Mucosa of descending colon (tissue), 3 donors: ENCODE measurements at regions not wholly inside any gene's neighbourhood (a gene's known extent, or its start where the extent isn't known, plus 50 kb on each side); places are given as distances from the start of the nearest gene placed in this dataset.

Experiments used
- ATAC-seq: fragments of 200-7000 bp; cut with Tn5 transposase; one replicate; pipeline ENCODE4 v1.9.1; 2020; ENCODE audit warnings: mild to moderate bottlenecking, moderate library complexity
- DNase-seq, 3 donors: peaks; one replicate each; pipeline ENCODE4 v3.0.0-alpha.2; 2020
- H3K36me3 ChIP-seq: fragments of 200-600 bp; one replicate; pipeline ENCODE4 v1.8.0; 2021; ENCODE audit warnings: low read depth, mild to moderate bottlenecking
- H3K4me1 ChIP-seq: fragments of 200-600 bp; one replicate; pipeline ENCODE4 v1.8.0; 2021; ENCODE audit warnings: low read depth, mild to moderate bottlenecking
- H3K4me3 ChIP-seq: fragments of 200-600 bp; one replicate; pipeline ENCODE4 v1.8.0; 2021; ENCODE audit warnings: mild to moderate bottlenecking
- H3K9me3 ChIP-seq: fragments of 200-600 bp; one replicate; pipeline ENCODE4 v1.8.0; 2021; ENCODE audit warnings: mild to moderate bottlenecking
- intact Hi-C, 2 donors: fragments of 100-400 bp; cut with DNase I in 1 of 2; cut with micrococcal nuclease in 1 of 2; formaldehyde crosslinking; loops; one replicate each; pipeline versions ENCODE4 v1.11.0 to v1.11.1; 2022; cut with DNase I, micrococcal nuclease
- TF ChIP-seq, protein P1 (sequence below): fragments of 200-600 bp; IDR thresholded peaks from one replicate; pipeline ENCODE4 v1.8.0; 2022; ENCODE audit warnings: antibody characterized with exemption, mild to moderate bottlenecking
- donor health status: DM: no; HTN: no; CAD: no; lungs with moderate emphysema.
- donor health status: DM: no; HTN: no; CAD: no.
- donor health status: DM: no; HTN: yes; CAD: no.

DNA sequence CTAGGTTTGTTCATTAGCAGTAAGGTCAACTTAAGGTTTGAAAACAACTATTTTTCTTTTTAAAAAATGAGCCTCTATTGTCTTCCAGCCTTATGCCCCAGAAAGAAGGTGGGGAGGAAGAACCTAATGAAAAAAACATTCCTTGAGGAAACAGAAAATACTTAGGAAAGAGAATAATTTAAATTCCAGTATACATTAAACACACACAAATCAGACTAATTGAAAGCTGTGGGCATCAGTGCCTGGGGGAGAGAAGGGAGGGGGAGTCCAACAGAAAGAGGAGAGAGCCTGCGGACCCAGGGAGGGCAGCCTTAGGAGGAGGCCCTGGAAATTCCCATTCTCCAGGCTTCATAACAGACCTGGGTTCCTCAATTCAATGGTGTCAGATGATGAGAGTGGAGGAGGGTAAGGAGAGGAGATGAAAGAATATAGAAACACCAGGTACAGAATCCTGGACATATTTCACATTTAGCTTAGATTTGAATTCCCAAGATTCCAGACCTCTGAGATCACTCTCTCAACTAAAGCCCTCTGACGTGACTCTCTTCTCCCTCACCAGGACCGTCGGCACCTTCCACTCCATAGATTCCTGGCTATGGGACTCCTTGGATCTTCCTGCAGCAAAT, 320.5 kb upstream of the UMPS start:
- H3K9me3 ChIP-seq: no peaks in the 10 kb centered on the region
- peaks cover 11% of the 10 kb centered on the region for H3K4me1 ChIP-seq
- H3K4me3 ChIP-seq: no peak overlapping the region
- DNase-seq (no peak), ATAC-seq (no peak)
- intact Hi-C loops: no loop called here
- TF ChIP-seq, protein P1, sequence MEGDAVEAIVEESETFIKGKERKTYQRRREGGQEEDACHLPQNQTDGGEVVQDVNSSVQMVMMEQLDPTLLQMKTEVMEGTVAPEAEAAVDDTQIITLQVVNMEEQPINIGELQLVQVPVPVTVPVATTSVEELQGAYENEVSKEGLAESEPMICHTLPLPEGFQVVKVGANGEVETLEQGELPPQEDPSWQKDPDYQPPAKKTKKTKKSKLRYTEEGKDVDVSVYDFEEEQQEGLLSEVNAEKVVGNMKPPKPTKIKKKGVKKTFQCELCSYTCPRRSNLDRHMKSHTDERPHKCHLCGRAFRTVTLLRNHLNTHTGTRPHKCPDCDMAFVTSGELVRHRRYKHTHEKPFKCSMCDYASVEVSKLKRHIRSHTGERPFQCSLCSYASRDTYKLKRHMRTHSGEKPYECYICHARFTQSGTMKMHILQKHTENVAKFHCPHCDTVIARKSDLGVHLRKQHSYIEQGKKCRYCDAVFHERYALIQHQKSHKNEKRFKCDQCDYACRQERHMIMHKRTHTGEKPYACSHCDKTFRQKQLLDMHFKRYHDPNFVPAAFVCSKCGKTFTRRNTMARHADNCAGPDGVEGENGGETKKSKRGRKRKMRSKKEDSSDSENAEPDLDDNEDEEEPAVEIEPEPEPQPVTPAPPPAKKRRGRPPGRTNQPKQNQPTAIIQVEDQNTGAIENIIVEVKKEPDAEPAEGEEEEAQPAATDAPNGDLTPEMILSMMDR: no peak
- H3K36me3 ChIP-seq: no peaks in the 10 kb centered on the region

DNA sequence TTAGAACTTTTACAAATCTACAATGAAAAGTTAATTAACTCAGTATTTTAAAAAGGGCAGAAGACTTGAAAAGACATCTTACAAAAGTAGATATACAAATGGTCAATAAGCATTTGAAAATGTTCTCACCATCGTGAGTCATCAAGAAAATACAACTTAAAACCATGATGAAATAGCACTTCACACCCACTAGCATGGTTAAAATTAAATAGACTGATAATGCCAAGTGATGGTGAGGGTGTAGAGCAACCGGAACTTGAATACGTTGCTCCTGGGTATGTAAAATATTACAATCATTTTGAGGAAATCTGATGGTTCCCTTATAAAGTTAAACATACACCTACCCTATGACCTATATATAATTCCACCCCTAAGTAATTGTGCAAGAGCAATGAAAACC, 319.8 kb upstream of the UMPS start:
- TF ChIP-seq, protein P1: no peak
- intact Hi-C loops: no loop called here
- no peaks in the 10 kb centered on the region for H3K36me3 ChIP-seq
- H3K9me3 ChIP-seq: no peaks in the 10 kb centered on the region
- no peak overlapping the region for H3K4me3 ChIP-seq
- peak; percentile 77 for ATAC-seq
- H3K4me1 ChIP-seq: peaks cover 11% of the 10 kb centered on the region
- DNase-seq: no peak

DNA sequence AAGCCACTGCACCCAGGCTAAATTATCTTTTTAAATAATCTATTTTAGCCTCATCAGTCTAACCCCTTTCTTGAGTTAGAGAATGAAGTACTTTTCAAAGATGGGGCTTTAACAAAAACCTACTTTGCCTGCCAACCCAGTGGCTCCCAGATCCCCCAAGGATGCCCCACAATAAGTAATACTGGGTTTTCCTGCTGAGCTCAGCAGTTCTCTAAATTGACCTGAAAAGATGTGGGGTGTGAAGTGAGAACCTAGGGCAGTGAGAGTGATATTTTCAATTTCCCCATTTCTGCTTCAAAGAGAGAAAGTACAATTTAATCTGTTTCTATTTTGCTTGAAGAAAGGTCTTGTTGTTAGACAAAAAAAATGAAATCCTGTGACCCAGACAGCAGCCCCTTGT, 318.5 kb upstream of the UMPS start:
- intact Hi-C loops: no loop called here
- H3K4me3 ChIP-seq: no peak overlapping the region
- H3K36me3 ChIP-seq: no peaks in the 10 kb centered on the region
- TF ChIP-seq, protein P1: no peak
- ATAC-seq (no peak), DNase-seq (no peak)
- peaks cover 11% of the 10 kb centered on the region for H3K4me1 ChIP-seq
- no peaks in the 10 kb centered on the region for H3K9me3 ChIP-seq

DNA sequence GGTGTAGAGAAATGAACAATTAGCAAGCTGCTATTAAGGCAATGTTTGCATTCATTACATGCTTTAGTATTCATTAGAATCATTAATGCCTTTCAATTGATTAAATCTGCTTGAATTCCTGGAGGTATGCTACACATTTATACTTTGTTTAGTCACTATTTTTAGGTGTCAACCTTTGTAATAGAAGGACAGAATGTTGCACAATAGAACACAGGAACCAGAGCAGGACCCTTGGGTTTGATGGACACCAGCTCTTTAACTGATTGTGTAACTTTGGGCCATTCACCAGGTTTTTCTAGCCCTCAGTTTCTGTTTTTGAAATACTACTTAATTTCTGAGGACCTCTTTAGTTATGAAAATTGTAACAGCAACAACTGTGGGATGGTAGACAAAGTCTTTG, 317.6 kb upstream of the UMPS start:
- Histone ChIP-seq H3K4me3 (no peak overlapping the region), H3K4me1 (peaks cover 11% of the 10 kb centered on the region), H3K9me3 (no peaks in the 10 kb centered on the region), H3K36me3 (no peaks in the 10 kb centered on the region)
- TF ChIP-seq, protein P1: no peak
- ATAC-seq: no peak
- intact Hi-C loops: no loop called here
- no peak for DNase-seq

DNA sequence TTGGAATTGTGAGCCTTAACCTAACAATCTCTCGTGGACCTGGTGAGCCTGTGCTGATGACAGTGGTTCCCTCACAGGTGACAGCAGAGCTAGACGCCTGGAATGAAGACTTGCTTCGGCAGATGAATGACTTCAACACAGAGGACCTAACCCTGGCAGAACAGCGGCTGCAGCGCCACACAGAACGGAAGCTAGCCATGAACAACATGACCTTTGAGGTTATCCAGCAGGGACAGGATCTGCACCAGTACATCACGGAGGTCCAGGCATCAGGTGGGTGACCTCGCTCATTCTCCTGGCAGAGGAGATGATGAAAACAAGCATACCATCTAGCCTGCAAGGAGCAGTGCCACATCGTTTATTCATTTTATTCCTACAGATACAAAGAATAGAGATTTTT, 316.9 kb upstream of the UMPS start:
- no peaks in the 10 kb centered on the region for H3K36me3 ChIP-seq
- DNase-seq (no peak), ATAC-seq (no peak)
- H3K4me1 ChIP-seq: peaks cover 11% of the 10 kb centered on the region
- intact Hi-C loops: no loop called here
- H3K4me3 ChIP-seq: no peak overlapping the region
- TF ChIP-seq, protein P1: no peak
- no peaks in the 10 kb centered on the region for H3K9me3 ChIP-seq
